ENCODE measurements at regions not wholly inside any gene's neighbourhood (a gene's known extent, or its start where the extent isn't known, plus 50 kb on each side); places are given as distances from the start of the nearest gene placed in this dataset.

GRCh38 chr3:5277612-5278236, 90.2 kb downstream of the EDEM1 start:
- H3K9me1 ChIP-seq (replicated peaks; ENCODE audit: control insufficient read depth, extremely low read depth, insufficient read depth, low read length) = no peaks in the 10 kb centered on the region
- ChIA-PET CTCF (no interaction called here), POLR2A (no interaction called here)
- H2AFZ ChIP-seq (ENCODE audit: low read depth, low read length) = no peak overlapping the region
- no peak for FAIRE-seq
- H3K36me3 ChIP-seq (ENCODE audit: control insufficient read depth in 2 of 2, extremely low read depth in 1 of 2, insufficient read depth in 2 of 2, low read length in 2 of 2) = no peaks in the 10 kb centered on the region
- no peaks in the 10 kb centered on the region for H3K79me2 ChIP-seq (ENCODE audit: control insufficient read depth, insufficient read depth, low read length)
- no peak for TF ChIP-seq EZH2 (IDR thresholded peaks at IDR 0.05; ENCODE audit: borderline replicate concordance, low read depth, low read length, severe bottlenecking)
- TF ChIP-seq GATA2 (IDR thresholded peaks at IDR 0.05; ENCODE audit: insufficient read depth, insufficient read length, low read depth, low read length) = no peak
- no peak for TF ChIP-seq POLR2AphosphoS5 (IDR thresholded peaks at IDR 0.05; ENCODE audit: insufficient read depth, low read depth, low read length)
- no peak for TF ChIP-seq MYC (IDR thresholded peaks at IDR 0.05; ENCODE audit: low read depth, low read length)
- no peak for TF ChIP-seq JUN (IDR thresholded peaks at IDR 0.05; ENCODE audit: borderline replicate concordance, insufficient read depth, insufficient read length, low read depth)
- TF ChIP-seq CTCF (IDR thresholded peaks at IDR 0.05; ENCODE audit: extremely low read depth in 1 of 2, insufficient read depth in 1 of 2, low read depth in 1 of 2, low read length in 2 of 2) = no peak
- no peak for TF ChIP-seq MAX (IDR thresholded peaks at IDR 0.05; ENCODE audit: insufficient read depth, insufficient read length)
- no peak for TF ChIP-seq FOS (IDR thresholded peaks at IDR 0.05; ENCODE audit: borderline replicate concordance, insufficient read depth, low read length)
- no peak for TF ChIP-seq POLR2A (IDR thresholded peaks at IDR 0.05; ENCODE audit: low read depth, low read length)
- H3K9me3 ChIP-seq (replicated peaks; ENCODE audit: control insufficient read depth, insufficient read depth, low read length) = no peaks in the 10 kb centered on the region
- no peak overlapping the region for H3K27ac ChIP-seq (ENCODE audit: insufficient read depth, low read depth, low read length)
- dilution Hi-C loops (cut with MboI; ENCODE audit: extremely low pct_ligation_motif_present, low sequenced_read_pairs) = no loop called here
- H3K4me1 ChIP-seq (ENCODE audit: control insufficient read depth, extremely low read depth, insufficient read depth, low read length) = no peaks in the 10 kb centered on the region
- intact Hi-C loops (cut with micrococcal nuclease) = no loop called here
- H3K27me3 ChIP-seq (ENCODE audit: control insufficient read depth in 2 of 2, insufficient read depth in 2 of 2, low read length in 2 of 2) = no peaks in the 10 kb centered on the region
- no TSS peak for BruUV-seq (replicated peaks)
- H3K4me2 ChIP-seq (ENCODE audit: insufficient read depth, low read length) = no peak overlapping the region
- no peak overlapping the region for H3K9ac ChIP-seq (replicated peaks; ENCODE audit: extremely low read depth, insufficient read depth, low read length)
- DNase-seq (ENCODE audit: low read depth, low spot score) = no peak
- no peaks in the 10 kb centered on the region for H4K20me1 ChIP-seq (replicated peaks; ENCODE audit: control insufficient read depth, extremely low read depth, insufficient read depth, low read length)
- no peak overlapping the region for H3K4me3 ChIP-seq (replicated peaks in 1 of 3; ENCODE audit: insufficient read depth in 1 of 3, low read depth in 1 of 3, low read length in 3 of 3)

All from endothelial cell of umbilical vein (primary cell).